ENCODE measurements at regions not wholly inside any gene's neighbourhood (a gene's known extent, or its start where the extent isn't known, plus 50 kb on each side); places are given as distances from the start of the nearest gene placed in this dataset.
"Not testable (repeated sequence)": the region's sequence is repeated elsewhere in the genome, so short reads cannot be mapped to it uniquely, and the experiment has no call there.

- TF ChIP-seq CTCF (IDR thresholded peaks at IDR 0.05), result peak in 2 of 4 experiments; percentile 25 to 43
- not testable (repeated sequence) for TF ChIP-seq POLR2A (IDR thresholded peaks at IDR 0.05)
Measured at GRCh38 chr13:52569904-52570602, 72.2 kb upstream of the HNRNPA1L2 start.
